ENCODE measurements at regions not wholly inside any gene's neighbourhood (a gene's known extent, or its start where the extent isn't known, plus 50 kb on each side); places are given as distances from the start of the nearest gene placed in this dataset.

DNA sequence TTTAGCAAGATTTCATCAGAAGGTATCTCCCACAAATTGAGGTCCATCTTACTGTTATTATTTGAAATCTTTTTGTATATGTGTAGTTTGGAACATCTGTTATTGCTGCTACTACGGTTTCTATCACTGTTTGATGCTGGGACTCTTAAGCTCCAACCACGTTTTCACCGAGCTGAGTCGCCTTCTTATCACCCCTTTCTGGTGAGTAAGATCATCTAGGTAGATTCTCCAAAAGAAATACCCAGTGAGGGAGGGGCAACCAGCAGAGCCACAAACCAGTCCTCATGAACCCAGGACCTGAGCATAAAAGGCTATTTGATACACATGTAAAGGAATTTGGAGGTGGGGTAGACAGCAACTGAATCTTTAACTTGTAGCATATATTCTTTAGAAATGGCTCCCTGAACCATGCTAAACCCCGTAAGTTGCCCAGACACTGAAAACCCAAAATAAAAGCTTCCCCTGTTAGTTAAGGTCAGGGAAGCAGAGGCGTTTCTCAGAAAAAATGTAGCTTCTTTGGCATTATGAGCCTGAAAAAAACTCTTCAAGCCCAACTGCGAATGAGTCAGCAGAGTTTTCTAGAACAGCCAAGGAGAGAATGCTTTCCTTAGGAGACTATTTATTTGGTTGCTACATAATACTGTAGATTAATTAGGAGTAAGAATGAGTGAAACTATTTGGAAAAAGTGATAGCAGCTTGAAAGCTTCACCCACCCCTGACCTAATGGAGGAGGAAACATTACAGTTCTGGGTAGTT lies 53.8 kb upstream of the ATXN3L start:
- no peak for DNase-seq (ENCODE audit: low spot score)
- H3K4me3 ChIP-seq = no peak overlapping the region
- TF ChIP-seq, protein P1, sequence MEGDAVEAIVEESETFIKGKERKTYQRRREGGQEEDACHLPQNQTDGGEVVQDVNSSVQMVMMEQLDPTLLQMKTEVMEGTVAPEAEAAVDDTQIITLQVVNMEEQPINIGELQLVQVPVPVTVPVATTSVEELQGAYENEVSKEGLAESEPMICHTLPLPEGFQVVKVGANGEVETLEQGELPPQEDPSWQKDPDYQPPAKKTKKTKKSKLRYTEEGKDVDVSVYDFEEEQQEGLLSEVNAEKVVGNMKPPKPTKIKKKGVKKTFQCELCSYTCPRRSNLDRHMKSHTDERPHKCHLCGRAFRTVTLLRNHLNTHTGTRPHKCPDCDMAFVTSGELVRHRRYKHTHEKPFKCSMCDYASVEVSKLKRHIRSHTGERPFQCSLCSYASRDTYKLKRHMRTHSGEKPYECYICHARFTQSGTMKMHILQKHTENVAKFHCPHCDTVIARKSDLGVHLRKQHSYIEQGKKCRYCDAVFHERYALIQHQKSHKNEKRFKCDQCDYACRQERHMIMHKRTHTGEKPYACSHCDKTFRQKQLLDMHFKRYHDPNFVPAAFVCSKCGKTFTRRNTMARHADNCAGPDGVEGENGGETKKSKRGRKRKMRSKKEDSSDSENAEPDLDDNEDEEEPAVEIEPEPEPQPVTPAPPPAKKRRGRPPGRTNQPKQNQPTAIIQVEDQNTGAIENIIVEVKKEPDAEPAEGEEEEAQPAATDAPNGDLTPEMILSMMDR (IDR thresholded peaks at IDR 0.05) = no peak
- peak overlapping the region in 1 of 2 donors; percentile 61 for H3K27ac ChIP-seq

DNA sequence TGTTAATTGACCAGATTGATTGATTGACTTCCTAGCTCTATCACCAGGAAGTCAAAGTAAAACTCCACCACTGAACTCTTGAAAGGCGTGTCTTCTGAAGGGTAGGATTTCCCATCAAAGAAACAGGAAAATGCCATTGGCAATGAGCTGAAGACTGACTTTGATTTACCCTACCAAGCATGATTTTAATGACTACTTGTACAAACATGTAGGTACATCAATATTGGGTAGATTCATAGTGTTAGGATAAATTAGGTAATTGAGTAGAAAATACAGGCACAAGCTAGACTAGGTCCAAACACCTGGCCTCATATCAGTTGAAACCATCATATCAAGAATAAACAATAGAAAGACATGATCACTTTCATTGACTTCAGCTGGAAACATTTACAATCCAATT lies 53.2 kb upstream of the ATXN3L start:
- TF ChIP-seq, protein P1 (IDR thresholded peaks at IDR 0.05) = no peak
- Histone ChIP-seq H3K4me3 (no peak overlapping the region), H3K27ac (peak overlapping the region in 1 of 2 donors; percentile 61)
- DNase-seq (ENCODE audit: low spot score) = no peak

DNA sequence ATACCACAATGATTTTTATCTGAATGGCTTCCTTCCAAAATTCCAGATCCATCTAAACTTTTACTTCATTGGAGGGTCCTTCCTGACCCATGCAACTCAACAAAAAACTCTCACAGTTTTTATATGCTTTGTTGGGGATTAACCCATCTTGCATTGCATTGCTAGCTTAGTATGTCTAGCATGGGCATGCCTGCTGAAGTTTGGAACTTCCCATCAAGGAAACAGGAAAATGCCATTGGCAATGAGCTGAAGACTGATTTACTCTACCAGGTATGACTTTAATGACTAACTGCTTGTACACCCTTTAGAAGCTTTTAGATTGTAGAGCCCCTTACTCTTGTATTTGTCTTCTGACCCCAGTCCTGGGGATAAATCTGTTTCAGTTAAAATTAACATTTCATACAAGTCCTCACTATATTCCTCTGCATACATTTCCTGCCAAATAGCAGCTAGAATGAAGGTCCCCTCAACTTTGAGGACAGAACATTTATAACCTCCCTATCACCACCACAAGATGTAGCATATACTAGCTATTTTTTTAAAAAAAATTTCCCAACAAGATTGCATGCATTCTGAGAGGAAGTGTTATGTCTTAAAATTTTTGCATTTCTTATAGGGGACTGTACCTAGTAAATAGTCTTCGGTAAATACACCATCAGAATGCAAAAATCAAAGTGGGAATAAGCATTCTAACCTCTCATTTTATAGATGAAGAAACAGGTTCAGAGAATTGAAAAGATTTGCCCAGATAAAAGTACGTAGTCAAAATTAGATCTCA lies 52.5 kb upstream of the ATXN3L start:
- no peak overlapping the region for H3K4me3 ChIP-seq
- H3K27ac ChIP-seq = no peak overlapping the region
- TF ChIP-seq, protein P1 (IDR thresholded peaks at IDR 0.05) = no peak
- no peak for DNase-seq (ENCODE audit: low spot score)

DNA sequence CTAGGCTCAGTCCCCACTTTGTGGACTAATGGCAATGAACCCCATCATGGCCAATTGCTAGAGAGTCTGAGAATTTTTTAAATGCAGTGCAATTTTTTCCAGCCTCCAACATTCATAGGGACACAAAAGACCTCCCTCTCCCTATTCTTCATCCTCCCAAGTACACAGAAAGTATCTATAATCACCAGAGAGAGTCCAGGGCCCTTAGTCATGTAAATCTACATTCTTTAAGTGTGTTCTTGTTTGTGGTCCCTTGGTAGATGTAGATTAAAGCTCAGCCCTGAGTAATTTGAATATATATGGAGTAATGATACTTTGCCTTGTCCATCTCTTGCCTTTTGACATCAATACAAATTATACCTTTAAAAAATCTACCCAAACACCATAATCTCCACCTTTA lies 51.3 kb upstream of the ATXN3L start:
- TF ChIP-seq, protein P1 (IDR thresholded peaks at IDR 0.05) = no peak
- DNase-seq (ENCODE audit: low spot score) = no peak
- no peak overlapping the region for H3K4me3 ChIP-seq
- H3K27ac ChIP-seq = no peak overlapping the region

DNA sequence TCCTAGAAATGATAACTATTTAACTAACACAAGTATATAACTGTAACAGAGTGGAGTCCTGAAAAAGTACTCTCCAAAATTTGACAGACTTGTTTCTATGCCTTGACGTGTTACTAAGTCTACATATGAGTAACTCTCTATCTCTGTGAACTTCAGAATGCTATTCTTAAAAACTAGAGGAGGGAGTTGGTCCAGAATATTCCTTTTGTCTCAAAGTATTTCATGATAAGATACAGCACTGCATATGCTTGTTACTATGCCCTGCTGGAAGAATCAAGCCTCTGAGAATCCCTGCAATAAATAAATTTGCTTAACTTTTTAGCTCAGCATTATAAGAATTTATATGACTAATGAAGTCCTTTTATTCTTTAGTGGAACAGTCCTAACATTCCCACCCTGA lies 50.9 kb upstream of the ATXN3L start:
- TF ChIP-seq, protein P1 (IDR thresholded peaks at IDR 0.05) = no peak
- no peak for DNase-seq (ENCODE audit: low spot score)
- H3K27ac ChIP-seq = no peak overlapping the region
- H3K4me3 ChIP-seq = no peak overlapping the region

Data from coronary artery (tissue), 2 donors.